GM12878 (cell line): ENCODE measurements at regions not wholly inside any gene's neighbourhood (a gene's known extent, or its start where the extent isn't known, plus 50 kb on each side); places are given as distances from the start of the nearest gene placed in this dataset.

Source experiments
- ATAC-seq: fragments of 200-7000 bp; cut with Tn5 transposase; 3 replicates; pipeline ENCODE4 v1.9.1; 2020; ENCODE audit warnings: mild to moderate bottlenecking, moderate library complexity
- BruUV-seq: library from RNA; stranded (reverse); fragments of 400-500 nt; replicated peaks from 2 replicates; lab custom pipeline; 2021; lab: Mats Ljungman, UMichigan
- CTCF ChIA-PET: fragments of 300-600 bp; sonication (Branson Sonifier 250); formaldehyde crosslinking; extraction: SDS; loops from one replicate; lab custom pipeline; 2021; ENCODE audit warnings: inconsistent platforms; lab: Yijun Ruan, JAX
- POLR2A ChIA-PET: fragments of 350-600 bp; formaldehyde crosslinking; extraction: SDS; loops from one replicate; lab custom pipeline; 2021; ENCODE audit warnings: inconsistent platforms; lab: Charles Lee
- RAD21 ChIA-PET: fragments of 300-600 bp; sonication (Branson Sonifier 250); formaldehyde crosslinking; loops from one replicate; lab custom pipeline; 2023; ENCODE audit warnings: antibody characterized with exemption; ENCODE audit not compliant: unreplicated experiment; lab: Charles Lee
- SMC1A ChIA-PET: fragments of 300-600 bp; sonication (Branson Sonifier 250); formaldehyde crosslinking; loops from one replicate; lab custom pipeline; 2023; ENCODE audit not compliant: unreplicated experiment, uncharacterized antibody; lab: Charles Lee
- DNase-seq: peaks from one replicate; pipeline ENCODE4 v3.0.0-alpha.2; 2011; ENCODE audit warnings: low read depth, low spot score
- FAIRE-seq: peaks from 3 replicates; lab custom pipeline; 2011; peaks lifted over from hg19 to GRCh38; lab: Jason Lieb, UNC
- H2AFZ ChIP-seq: 2 replicates; pipeline ENCODE4 v1.6.0; 2011; ENCODE audit warnings: low read depth, low read length, control low read depth; ENCODE audit not compliant: control insufficient read depth
- H3K27ac ChIP-seq: 2 replicates; pipeline ENCODE4 v1.5.1; 2011; ENCODE audit warnings: control low read depth; ENCODE audit not compliant: control insufficient read depth, insufficient read depth
- H3K27me3 ChIP-seq, 2 experiments: replicated peaks in 1 of 2; 2 replicates each; pipeline versions ENCODE4 v1.6.0 to v1.6.1; 2011; ENCODE audit warnings: low read length in 1 of 2; ENCODE audit not compliant: control insufficient read depth in 2 of 2, insufficient read depth in 2 of 2
- H3K36me3 ChIP-seq, 2 experiments: 2 replicates each; pipeline ENCODE4 v1.5.1; 2011; ENCODE audit warnings: low read length in 1 of 2; ENCODE audit not compliant: control insufficient read depth in 2 of 2, insufficient read depth in 2 of 2
- H3K4me1 ChIP-seq: 2 replicates; pipeline ENCODE4 v1.6.1; 2011; ENCODE audit warnings: mild to moderate bottlenecking, low read length, moderate library complexity, mixed read lengths; ENCODE audit not compliant: control insufficient read depth, insufficient read depth
- H3K4me2 ChIP-seq: 2 replicates; pipeline ENCODE4 v1.6.0; 2011; ENCODE audit warnings: control low read depth; ENCODE audit not compliant: control insufficient read depth, insufficient read depth
- H3K4me3 ChIP-seq: fragments of 200-600 bp; sonication (generic); 2 replicates; pipeline ENCODE4 v1.5.1; 2016
- H3K79me2 ChIP-seq: 2 replicates; pipeline ENCODE4 v1.6.0; 2011; ENCODE audit warnings: low read length; ENCODE audit not compliant: control insufficient read depth, insufficient read depth
- H3K9ac ChIP-seq: 2 replicates; pipeline ENCODE4 v1.8.0; 2011; ENCODE audit warnings: low read length, control low read depth, mixed read lengths; ENCODE audit not compliant: control insufficient read depth, insufficient read depth
- H3K9me3 ChIP-seq: replicated peaks from 3 replicates; pipeline ENCODE4 v1.5.1; 2011; ENCODE audit warnings: mild to moderate bottlenecking, low read length; ENCODE audit not compliant: control insufficient read depth, insufficient read depth
- H4K20me1 ChIP-seq: 2 replicates; pipeline ENCODE4 v1.6.0; 2011; ENCODE audit not compliant: control insufficient read depth, insufficient read depth
- BHLHE40 ChIP-seq, 2 experiments: fragments of 450-650 bp in 1 of 2; IDR thresholded peaks; 2 replicates each; pipeline ENCODE4 v1.6.1; 2011 to 2017; ENCODE audit warnings: low read depth in 2 of 2, borderline replicate concordance in 1 of 2, improper control_type of control experiment in 1 of 2, low read length in 1 of 2, mild to moderate bottlenecking in 1 of 2
- GATAD2B ChIP-seq: fragments of 450-650 bp; conservative IDR thresholded peaks from 2 replicates; pipeline ENCODE4 v1.6.1; 2017; ENCODE audit warnings: low read depth, mild to moderate bottlenecking, moderate library complexity
- HCFC1 ChIP-seq: fragments of 150-350 bp; IDR thresholded peaks from 2 replicates; pipeline ENCODE4 v1.6.1; 2014; ENCODE audit warnings: low read length
- SUPT20H ChIP-seq: IDR thresholded peaks from 2 replicates; pipeline ENCODE4 v1.6.1; 2011; ENCODE audit warnings: low read depth, mild to moderate bottlenecking, low read length, moderate library complexity, borderline replicate concordance; ENCODE audit not compliant: control insufficient read depth
- WGBS: methylation state at CpG from one replicate; pipeline ENCODE4 v1.1.6; 2016; ENCODE audit warnings: low lambda C conversion rate; ENCODE audit not compliant: insufficient replicate concordance, insufficient coverage; ENCODE audit errors: missing lambda C conversion rate; 5-methylcytosine and 5-hydroxymethylcytosine counted together
- in situ Hi-C: fragments of 300-500 bp; cut with MboI; formaldehyde crosslinking; loops from 9 replicates; pipeline ENCODE4 v1.14.3; 2018; ENCODE audit warnings: mixed read lengths
- intact Hi-C: fragments of 100-400 bp; cut with micrococcal nuclease; formaldehyde crosslinking; loops from one replicate; pipeline ENCODE4 v1.14.2; 2022; ENCODE audit not compliant: unreplicated experiment
- TF ChIP-seq, protein P1 (sequence below): fragments of 150-350 bp; IDR thresholded peaks from 2 replicates; pipeline ENCODE4 v1.6.1; 2014; ENCODE audit warnings: mild to moderate bottlenecking, low read depth, low read length

DNA sequence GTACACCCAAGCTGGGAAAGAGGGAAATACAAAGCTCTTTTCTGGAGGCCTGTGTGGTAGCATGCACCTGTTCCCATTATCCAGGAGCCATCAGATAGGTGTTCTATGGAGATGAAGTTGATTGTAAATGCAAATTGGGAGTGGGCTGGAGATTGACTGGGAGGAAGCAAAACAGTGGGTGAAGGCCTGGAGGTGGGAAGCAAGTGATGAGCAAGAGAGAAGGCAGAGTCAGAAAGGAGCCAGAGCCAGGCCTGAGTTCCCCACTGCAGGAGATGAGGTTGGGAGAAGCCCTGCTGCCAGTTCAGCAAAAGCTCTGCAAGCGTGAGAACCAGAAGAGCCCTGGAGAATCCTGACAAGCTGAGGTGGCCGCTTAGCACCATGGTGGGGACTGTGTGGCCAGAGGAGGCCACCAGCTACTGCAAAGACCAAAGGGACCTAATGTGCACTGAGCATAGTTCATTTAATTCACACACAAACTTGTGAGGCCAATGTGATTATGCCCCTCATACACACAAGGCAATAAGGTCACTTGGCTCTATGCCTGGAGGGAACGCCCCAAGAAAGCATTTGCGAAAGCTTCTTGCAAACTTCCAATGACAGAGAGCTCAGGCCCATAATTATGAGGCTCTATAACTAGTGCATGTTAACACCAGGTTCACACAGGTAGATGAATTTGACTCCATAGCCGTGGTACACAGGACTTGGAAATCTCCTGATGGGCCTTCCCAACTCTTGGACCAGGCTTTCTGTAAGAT lies 73.0 kb upstream of the GRIK3 start:
- Histone ChIP-seq H3K36me3 (no peaks in the 10 kb centered on the region), H3K9me3 (no peaks in the 10 kb centered on the region), H3K4me1 (no peaks in the 10 kb centered on the region), H3K4me2 (no peak overlapping the region), H3K9ac (no peak overlapping the region), H3K4me3 (no peak overlapping the region), H3K79me2 (no peaks in the 10 kb centered on the region), H3K27ac (no peak overlapping the region), H4K20me1 (no peaks in the 10 kb centered on the region), H3K27me3 (no peaks in the 10 kb centered on the region), H2AFZ (no peak overlapping the region)
- 29% methylated on average over 5 of the region's 5 CpGs for WGBS
- no peak for TF ChIP-seq GATAD2B
- TF ChIP-seq SUPT20H, result no peak
- no peak for TF ChIP-seq HCFC1
- TF ChIP-seq, protein P1, sequence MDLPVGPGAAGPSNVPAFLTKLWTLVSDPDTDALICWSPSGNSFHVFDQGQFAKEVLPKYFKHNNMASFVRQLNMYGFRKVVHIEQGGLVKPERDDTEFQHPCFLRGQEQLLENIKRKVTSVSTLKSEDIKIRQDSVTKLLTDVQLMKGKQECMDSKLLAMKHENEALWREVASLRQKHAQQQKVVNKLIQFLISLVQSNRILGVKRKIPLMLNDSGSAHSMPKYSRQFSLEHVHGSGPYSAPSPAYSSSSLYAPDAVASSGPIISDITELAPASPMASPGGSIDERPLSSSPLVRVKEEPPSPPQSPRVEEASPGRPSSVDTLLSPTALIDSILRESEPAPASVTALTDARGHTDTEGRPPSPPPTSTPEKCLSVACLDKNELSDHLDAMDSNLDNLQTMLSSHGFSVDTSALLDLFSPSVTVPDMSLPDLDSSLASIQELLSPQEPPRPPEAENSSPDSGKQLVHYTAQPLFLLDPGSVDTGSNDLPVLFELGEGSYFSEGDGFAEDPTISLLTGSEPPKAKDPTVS, result no peak
- TF ChIP-seq BHLHE40 (IDR thresholded peaks at IDR 0.05; ENCODE audit: borderline replicate concordance in 1 of 2, low read depth in 2 of 2, low read length in 1 of 2), result no peak
- SMC1A ChIA-PET, result no interaction called here
- CTCF ChIA-PET, result no interaction called here
- ATAC-seq, result no peak
- intact Hi-C loops (no loop called here), in situ Hi-C loops (no loop called here)
- DNase-seq, result no peak
- POLR2A ChIA-PET, result no interaction called here
- no TSS peak for BruUV-seq
- RAD21 ChIA-PET, result no interaction called here
- FAIRE-seq, result no peak
